ENCODE measurements at regions not wholly inside any gene's neighbourhood (a gene's known extent, or its start where the extent isn't known, plus 50 kb on each side); places are given as distances from the start of the nearest gene placed in this dataset.

DNA sequence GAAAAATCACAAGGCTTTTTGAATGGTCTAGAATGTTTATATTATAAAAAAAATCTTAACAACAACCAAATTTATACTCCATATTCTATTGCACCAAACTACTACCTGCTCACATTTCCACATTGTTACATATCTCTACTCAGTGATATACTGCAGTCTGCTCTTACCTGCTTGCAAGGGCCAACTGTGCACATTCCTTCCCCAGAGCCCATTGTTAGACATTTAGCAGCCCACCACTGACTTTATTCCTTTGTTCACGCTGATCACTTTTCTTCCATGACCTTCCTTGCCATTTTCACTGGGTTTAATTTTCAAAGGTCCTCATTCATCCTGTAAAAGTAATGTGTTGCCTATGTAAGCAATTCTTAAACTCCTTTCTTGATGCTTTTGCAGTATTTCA lies 109.7 kb upstream of the KCNJ3 start:
- Histone ChIP-seq H3K36me3 (replicated peaks in 1 of 2; ENCODE audit: control insufficient read depth in 1 of 2, insufficient read depth in 2 of 2, low read length in 2 of 2) (no peaks in the 10 kb centered on the region), H3K9me3 (replicated peaks in 1 of 2; ENCODE audit: control insufficient read depth in 1 of 2, insufficient read depth in 1 of 2, low read length in 2 of 2) (peaks cover 0 to 4% of the 10 kb centered on the region in 2 donors), H3K9ac (ENCODE audit: insufficient read depth, low read length, poor library complexity, severe bottlenecking) (no peak overlapping the region), H3K4me1 (ENCODE audit: control insufficient read depth in 1 of 2, insufficient read depth in 2 of 2, low read length in 2 of 2) (no peaks in the 10 kb centered on the region), H3K4me3 (replicated peaks in 1 of 3; ENCODE audit: low read depth in 2 of 3, low read length in 3 of 3) (no peak overlapping the region), H3K4me2 (replicated peaks; ENCODE audit: extremely low read depth, low read length, poor library complexity, severe bottlenecking) (no peak overlapping the region), H4K20me1 (ENCODE audit: insufficient read depth, low read length) (no peaks in the 10 kb centered on the region), H3K27me3 (ENCODE audit: control insufficient read depth in 2 of 2, insufficient read depth in 2 of 2, low read length in 2 of 2) (no peaks in the 10 kb centered on the region), H3K27ac (ENCODE audit: low read depth in 1 of 2, low read length in 2 of 2) (no peak overlapping the region), H3K79me2 (ENCODE audit: insufficient read depth, low read length) (no peaks in the 10 kb centered on the region), H2AFZ (ENCODE audit: insufficient read depth, low read depth, low read length, poor library complexity, severe bottlenecking) (no peak overlapping the region)
- Mint-ChIP-seq H3K4me3 (no peak overlapping the region), H3K4me1 (no peaks in the 10 kb centered on the region), H3K9me3 (peaks cover 0 to 5% (median 3%) of the 10 kb centered on the region in 7 donors), H3K36me3 (no peaks in the 10 kb centered on the region), H3K27me3 (ENCODE audit: low read depth in 3 of 3) (no peaks in the 10 kb centered on the region), H3K27ac (no peak overlapping the region)
- intact Hi-C loops (cut with micrococcal nuclease), result no loop called here
- WGBS (ENCODE audit: insufficient coverage), result no CpG with 5 or more reads among the region's 1 CpG
- TF ChIP-seq, protein P1, sequence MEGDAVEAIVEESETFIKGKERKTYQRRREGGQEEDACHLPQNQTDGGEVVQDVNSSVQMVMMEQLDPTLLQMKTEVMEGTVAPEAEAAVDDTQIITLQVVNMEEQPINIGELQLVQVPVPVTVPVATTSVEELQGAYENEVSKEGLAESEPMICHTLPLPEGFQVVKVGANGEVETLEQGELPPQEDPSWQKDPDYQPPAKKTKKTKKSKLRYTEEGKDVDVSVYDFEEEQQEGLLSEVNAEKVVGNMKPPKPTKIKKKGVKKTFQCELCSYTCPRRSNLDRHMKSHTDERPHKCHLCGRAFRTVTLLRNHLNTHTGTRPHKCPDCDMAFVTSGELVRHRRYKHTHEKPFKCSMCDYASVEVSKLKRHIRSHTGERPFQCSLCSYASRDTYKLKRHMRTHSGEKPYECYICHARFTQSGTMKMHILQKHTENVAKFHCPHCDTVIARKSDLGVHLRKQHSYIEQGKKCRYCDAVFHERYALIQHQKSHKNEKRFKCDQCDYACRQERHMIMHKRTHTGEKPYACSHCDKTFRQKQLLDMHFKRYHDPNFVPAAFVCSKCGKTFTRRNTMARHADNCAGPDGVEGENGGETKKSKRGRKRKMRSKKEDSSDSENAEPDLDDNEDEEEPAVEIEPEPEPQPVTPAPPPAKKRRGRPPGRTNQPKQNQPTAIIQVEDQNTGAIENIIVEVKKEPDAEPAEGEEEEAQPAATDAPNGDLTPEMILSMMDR (IDR thresholded peaks at IDR 0.05), result no peak
- no peak for DNase-seq

DNA sequence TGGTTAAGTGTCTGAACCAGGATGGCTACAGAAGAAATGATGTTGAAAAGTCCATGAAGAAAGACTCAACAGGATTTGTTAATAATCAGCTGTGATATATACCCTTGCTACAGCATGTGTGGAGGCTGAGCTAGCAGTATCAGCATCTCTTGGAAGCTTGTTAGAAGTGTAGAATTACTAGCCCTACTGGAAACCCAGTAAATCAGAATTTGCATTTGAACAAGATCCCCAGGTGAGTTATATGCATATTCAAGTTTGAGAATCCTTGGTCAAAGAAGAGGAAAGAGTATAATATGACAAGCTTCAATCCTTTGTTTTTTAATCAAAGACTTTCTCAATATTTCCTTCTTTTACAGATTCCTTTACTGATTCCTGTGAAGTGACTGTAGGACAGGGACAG lies 109.0 kb upstream of the KCNJ3 start:
- DNase-seq, result no peak
- intact Hi-C loops (cut with micrococcal nuclease), result no loop called here
- H3K36me3 Mint-ChIP-seq, result no peaks in the 10 kb centered on the region
- no peaks in the 10 kb centered on the region for H3K36me3 ChIP-seq (replicated peaks in 1 of 2; ENCODE audit: control insufficient read depth in 1 of 2, insufficient read depth in 2 of 2, low read length in 2 of 2)
- no peak overlapping the region for H2AFZ ChIP-seq (ENCODE audit: insufficient read depth, low read depth, low read length, poor library complexity, severe bottlenecking)
- no peak overlapping the region for H3K4me3 ChIP-seq (replicated peaks in 1 of 3; ENCODE audit: low read depth in 2 of 3, low read length in 3 of 3)
- H3K27me3 ChIP-seq (ENCODE audit: control insufficient read depth in 2 of 2, insufficient read depth in 2 of 2, low read length in 2 of 2), result no peaks in the 10 kb centered on the region
- H3K27ac ChIP-seq (ENCODE audit: low read depth in 1 of 2, low read length in 2 of 2), result no peak overlapping the region
- H3K9me3 Mint-ChIP-seq, result peaks cover 0 to 5% (median 2%) of the 10 kb centered on the region in 7 donors
- H3K9ac ChIP-seq (ENCODE audit: insufficient read depth, low read length, poor library complexity, severe bottlenecking), result no peak overlapping the region
- H3K4me1 Mint-ChIP-seq, result no peaks in the 10 kb centered on the region
- H4K20me1 ChIP-seq (ENCODE audit: insufficient read depth, low read length), result no peaks in the 10 kb centered on the region
- no peak overlapping the region for H3K27ac Mint-ChIP-seq
- H3K4me2 ChIP-seq (replicated peaks; ENCODE audit: extremely low read depth, low read length, poor library complexity, severe bottlenecking), result no peak overlapping the region
- H3K27me3 Mint-ChIP-seq (ENCODE audit: low read depth in 3 of 3), result no peaks in the 10 kb centered on the region
- H3K79me2 ChIP-seq (ENCODE audit: insufficient read depth, low read length), result no peaks in the 10 kb centered on the region
- TF ChIP-seq, protein P1 (IDR thresholded peaks at IDR 0.05), result no peak
- no peaks in the 10 kb centered on the region for H3K9me3 ChIP-seq (replicated peaks in 1 of 2; ENCODE audit: control insufficient read depth in 1 of 2, insufficient read depth in 1 of 2, low read length in 2 of 2)
- no peaks in the 10 kb centered on the region for H3K4me1 ChIP-seq (ENCODE audit: control insufficient read depth in 1 of 2, insufficient read depth in 2 of 2, low read length in 2 of 2)
- H3K4me3 Mint-ChIP-seq, result no peak overlapping the region
